Panc1 (cell line): ENCODE measurements at regions not wholly inside any gene's neighbourhood (a gene's known extent, or its start where the extent isn't known, plus 50 kb on each side); places are given as distances from the start of the nearest gene placed in this dataset.

Experiments
- ATAC-seq: fragments of 200-7000 bp; cut with Tn5 transposase; 2 replicates; pipeline ENCODE4 v1.9.1; 2020; ENCODE audit warnings: mild to moderate bottlenecking, moderate library complexity
- BruUV-seq: library from RNA; stranded (reverse); fragments of 400-500 nt; replicated peaks from 2 replicates; lab custom pipeline; 2021; lab: Mats Ljungman, UMichigan
- CTCF ChIA-PET: fragments of 300-600 bp; sonication (Branson Sonifier 250); formaldehyde crosslinking; loops from one replicate; lab custom pipeline; 2022; ENCODE audit warnings: antibody characterized with exemption; lab: Charles Lee
- POLR2A ChIA-PET: fragments of 300-600 bp; sonication (Branson Sonifier 250); formaldehyde crosslinking; loops from one replicate; lab custom pipeline; 2022; ENCODE audit warnings: antibody characterized with exemption; lab: Charles Lee
- DNase-seq: peaks from one replicate; pipeline ENCODE4 v3.0.0-alpha.2; 2010; ENCODE audit warnings: low read depth, low spot score
- H3K27ac ChIP-seq: 2 replicates; pipeline ENCODE4 v1.5.1; 2011; ENCODE audit warnings: mild to moderate bottlenecking, low read length, inconsistent platforms
- H3K27me3 ChIP-seq: fragments of 200-500 bp; sonication (Bioruptor generic); 2 replicates; pipeline ENCODE4 v1.6.0; 2014; ENCODE audit warnings: low read length, inconsistent platforms; ENCODE audit not compliant: control insufficient read depth, insufficient read depth
- H3K36me3 ChIP-seq: fragments of 200-500 bp; sonication (Bioruptor generic); 2 replicates; pipeline ENCODE4 v1.5.1; 2014; ENCODE audit warnings: inconsistent platforms, mild to moderate bottlenecking, low read length, moderate library complexity; ENCODE audit not compliant: control insufficient read depth, insufficient read depth
- H3K4me1 ChIP-seq: 2 replicates; pipeline ENCODE4 v1.5.1; 2011; ENCODE audit warnings: inconsistent platforms, mild to moderate bottlenecking, low read length, moderate library complexity; ENCODE audit not compliant: control insufficient read depth, insufficient read depth
- H3K4me3 ChIP-seq, 2 experiments: 2 replicates each; pipeline ENCODE4 v1.5.1; 2011 to 2012; ENCODE audit warnings: low read depth in 2 of 2, low read length in 2 of 2, mild to moderate bottlenecking in 2 of 2, inconsistent platforms in 1 of 2, moderate library complexity in 1 of 2
- H3K9me3 ChIP-seq: fragments of 200-500 bp; sonication (Bioruptor generic); 2 replicates; pipeline ENCODE4 v1.5.1; 2014; ENCODE audit warnings: low read depth, mild to moderate bottlenecking, inconsistent platforms, low read length, moderate library complexity; ENCODE audit not compliant: control insufficient read depth, insufficient read depth
- POLR2AphosphoS5 ChIP-seq: IDR thresholded peaks from 2 replicates; pipeline ENCODE4 v1.6.1; 2012; ENCODE audit warnings: mild to moderate bottlenecking, low read depth, low read length, moderate library complexity
- REST ChIP-seq, 2 experiments: IDR thresholded peaks; 2 replicates each; pipeline ENCODE4 v1.6.1; 2011 to 2012; ENCODE audit warnings: low read depth in 2 of 2, control low read depth in 1 of 2, low read length in 1 of 2, mild to moderate bottlenecking in 1 of 2, moderate library complexity in 1 of 2; ENCODE audit not compliant: insufficient read depth in 1 of 2
- SIN3A ChIP-seq: IDR thresholded peaks from 2 replicates; pipeline ENCODE4 v1.6.1; 2012; ENCODE audit warnings: low read depth, mild to moderate bottlenecking, low read length, moderate library complexity, borderline replicate concordance; ENCODE audit not compliant: insufficient read depth
- TCF7L2 ChIP-seq: IDR thresholded peaks from 2 replicates; pipeline ENCODE4 v1.6.1; 2011; ENCODE audit warnings: mild to moderate bottlenecking, low read depth, low read length, inconsistent platforms
- in situ Hi-C: cut with HindIII; loops from 2 replicates; pipeline ENCODE4 v1.10.0; 2016; ENCODE audit warnings: low sequenced_read_pairs, low pct_unique_long_range_greater_than_20kb
- intact Hi-C: fragments of 100-400 bp; cut with micrococcal nuclease; formaldehyde crosslinking; loops from one replicate; pipeline ENCODE4 v1.10.0; 2022; ENCODE audit not compliant: unreplicated experiment
- TF ChIP-seq, protein P1 (sequence below): fragments of 450-650 bp; IDR thresholded peaks from 2 replicates; pipeline ENCODE4 v1.5.1; 2017; ENCODE audit warnings: mild to moderate bottlenecking

DNA sequence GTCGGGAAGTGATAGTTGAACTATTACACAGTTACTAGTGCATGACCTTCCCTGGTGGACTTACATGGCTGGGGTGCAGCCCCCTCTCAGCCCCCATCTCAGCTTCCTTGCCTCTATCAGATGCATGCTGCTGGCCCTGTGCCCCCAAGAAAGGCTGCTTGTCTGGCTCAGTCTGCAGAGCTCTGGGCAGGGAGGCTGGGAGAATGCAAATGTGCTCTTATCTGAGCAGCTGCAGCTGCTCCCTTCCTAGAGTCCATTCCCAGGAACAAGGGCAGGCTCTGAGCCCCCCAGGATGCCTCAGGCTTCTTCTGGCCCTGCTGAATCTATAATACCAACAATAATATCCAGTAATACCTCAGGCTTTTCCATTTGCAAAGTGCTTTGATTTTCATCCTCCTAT is 218.1 kb upstream of the SRRM4 start:
- intact Hi-C loops (no loop called here), in situ Hi-C loops (no loop called here)
- ATAC-seq (no peak), DNase-seq (no peak)
- ChIA-PET CTCF (no interaction called here), POLR2A (no interaction called here)
- Histone ChIP-seq H3K36me3 (no peaks in the 10 kb centered on the region), H3K4me3 (no peak overlapping the region), H3K4me1 (no peaks in the 10 kb centered on the region), H3K27me3 (no peaks in the 10 kb centered on the region), H3K9me3 (no peaks in the 10 kb centered on the region), H3K27ac (no peak overlapping the region)
- BruUV-seq = no TSS peak
- no peak for TF ChIP-seq REST (IDR thresholded peaks at IDR 0.05; ENCODE audit: insufficient read depth in 1 of 2, low read depth in 2 of 2, low read length in 1 of 2)
- no peak for TF ChIP-seq POLR2AphosphoS5
- no peak for TF ChIP-seq SIN3A
- TF ChIP-seq, protein P1, sequence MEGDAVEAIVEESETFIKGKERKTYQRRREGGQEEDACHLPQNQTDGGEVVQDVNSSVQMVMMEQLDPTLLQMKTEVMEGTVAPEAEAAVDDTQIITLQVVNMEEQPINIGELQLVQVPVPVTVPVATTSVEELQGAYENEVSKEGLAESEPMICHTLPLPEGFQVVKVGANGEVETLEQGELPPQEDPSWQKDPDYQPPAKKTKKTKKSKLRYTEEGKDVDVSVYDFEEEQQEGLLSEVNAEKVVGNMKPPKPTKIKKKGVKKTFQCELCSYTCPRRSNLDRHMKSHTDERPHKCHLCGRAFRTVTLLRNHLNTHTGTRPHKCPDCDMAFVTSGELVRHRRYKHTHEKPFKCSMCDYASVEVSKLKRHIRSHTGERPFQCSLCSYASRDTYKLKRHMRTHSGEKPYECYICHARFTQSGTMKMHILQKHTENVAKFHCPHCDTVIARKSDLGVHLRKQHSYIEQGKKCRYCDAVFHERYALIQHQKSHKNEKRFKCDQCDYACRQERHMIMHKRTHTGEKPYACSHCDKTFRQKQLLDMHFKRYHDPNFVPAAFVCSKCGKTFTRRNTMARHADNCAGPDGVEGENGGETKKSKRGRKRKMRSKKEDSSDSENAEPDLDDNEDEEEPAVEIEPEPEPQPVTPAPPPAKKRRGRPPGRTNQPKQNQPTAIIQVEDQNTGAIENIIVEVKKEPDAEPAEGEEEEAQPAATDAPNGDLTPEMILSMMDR = no peak
- no peak for TF ChIP-seq TCF7L2

DNA sequence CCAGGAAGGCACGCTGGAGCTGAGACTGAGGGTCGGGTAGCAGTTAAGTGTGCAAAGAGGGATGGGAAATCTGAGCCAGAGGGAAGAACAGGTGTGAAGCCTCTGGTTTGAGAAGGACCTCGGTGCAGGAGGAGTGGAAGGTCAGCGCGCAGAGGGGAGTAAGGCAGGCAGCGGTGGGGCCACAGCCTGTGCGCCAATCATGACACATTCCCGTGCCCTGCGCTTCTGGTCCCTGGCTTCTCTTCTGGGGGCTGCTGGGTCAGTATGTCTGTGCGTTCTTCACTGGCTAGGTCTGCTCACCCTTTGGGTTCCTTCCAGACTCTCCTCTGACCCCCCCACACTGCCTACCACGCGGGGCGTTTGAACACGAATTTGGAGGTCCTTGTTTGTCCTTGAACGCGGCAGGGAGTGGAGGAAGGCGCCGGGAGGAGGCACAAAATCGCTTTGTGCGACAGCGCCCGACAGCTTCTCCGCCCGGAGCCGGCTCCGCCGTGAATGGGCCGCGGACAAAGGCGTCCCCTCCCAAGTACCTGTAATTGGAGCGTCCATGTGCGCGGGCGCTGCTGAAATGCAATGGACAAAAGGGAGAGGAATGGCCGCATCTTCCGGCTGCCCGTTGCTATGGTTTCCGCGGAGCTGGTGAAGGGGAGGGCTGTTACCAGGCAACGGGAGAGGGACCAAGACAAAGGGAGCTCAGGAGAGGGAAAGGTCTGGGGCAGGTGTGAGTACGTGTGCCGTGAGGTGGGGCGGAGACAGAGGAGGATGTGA is 207.2 kb upstream of the SRRM4 start:
- ChIA-PET CTCF (no interaction called here), POLR2A (no interaction called here)
- no peak for ATAC-seq
- Histone ChIP-seq H3K4me3 (no peak overlapping the region), H3K9me3 (no peaks in the 10 kb centered on the region), H3K27me3 (no peaks in the 10 kb centered on the region), H3K36me3 (no peaks in the 10 kb centered on the region), H3K27ac (no peak overlapping the region), H3K4me1 (no peaks in the 10 kb centered on the region)
- in situ Hi-C loops = no loop called here
- no TSS peak for BruUV-seq
- intact Hi-C loops = no loop called here
- TF ChIP-seq, protein P1 = no peak
- TF ChIP-seq REST (IDR thresholded peaks at IDR 0.05; ENCODE audit: insufficient read depth in 1 of 2, low read depth in 2 of 2, low read length in 1 of 2) (no peak), POLR2AphosphoS5 (no peak), SIN3A (no peak), TCF7L2 (no peak)
- DNase-seq = no peak
